GM18861 (cell line): ENCODE measurements at regions not wholly inside any gene's neighbourhood (a gene's known extent, or its start where the extent isn't known, plus 50 kb on each side); places are given as distances from the start of the nearest gene placed in this dataset.

Experiments
- ATAC-seq: cut with Tn5 transposase; IDR thresholded peaks from one replicate; pipeline ENCODE4 v1.9.1; 2021; ENCODE audit not compliant: unreplicated experiment

DNA sequence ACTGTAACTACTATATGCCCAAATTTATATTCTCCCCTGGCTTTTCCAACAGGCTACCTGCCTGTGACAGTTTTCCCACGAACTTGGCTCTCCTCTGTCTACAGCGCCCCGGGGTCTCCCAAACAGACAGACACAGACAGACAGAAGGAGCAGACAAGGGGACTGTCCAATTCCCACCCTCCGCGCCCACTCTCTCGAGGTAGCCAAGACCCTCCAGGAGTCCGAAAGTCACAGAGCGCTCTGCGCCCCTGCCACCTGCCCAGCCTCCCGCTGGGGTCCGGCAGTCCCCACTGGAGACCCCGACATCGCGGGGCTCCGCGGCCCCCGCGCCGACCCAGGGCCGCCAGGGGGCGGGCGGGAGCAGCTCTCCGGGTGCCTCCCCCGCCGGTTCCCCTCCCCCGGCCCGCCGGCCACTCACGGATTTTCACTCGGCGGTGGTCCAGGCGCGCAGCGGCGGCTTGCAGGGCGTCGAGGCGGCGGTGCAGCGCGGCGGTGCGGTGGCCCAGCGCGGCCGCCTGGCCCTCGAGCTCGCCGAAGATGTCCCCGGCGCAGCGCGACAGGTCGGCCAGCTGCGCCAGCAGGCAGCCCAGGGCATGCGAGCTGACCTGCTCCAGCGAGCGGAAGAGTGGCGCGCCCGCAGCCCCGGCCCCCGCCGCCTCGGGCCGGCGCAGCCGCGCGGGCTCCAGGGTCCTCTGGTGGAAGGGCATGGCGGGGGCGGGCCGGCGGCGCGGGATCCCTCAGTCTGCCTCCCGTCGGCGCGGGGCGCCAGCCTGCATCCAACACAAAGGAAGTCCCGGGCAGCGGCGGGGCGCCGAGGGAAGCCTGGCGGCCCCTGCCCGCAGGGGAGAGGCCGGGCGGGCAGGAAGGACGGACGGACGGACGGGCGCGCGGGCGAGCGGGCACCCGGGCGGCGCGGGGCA is 81.3 kb upstream of the CCDC28A start:
- ATAC-seq: peak; percentile 53

DNA sequence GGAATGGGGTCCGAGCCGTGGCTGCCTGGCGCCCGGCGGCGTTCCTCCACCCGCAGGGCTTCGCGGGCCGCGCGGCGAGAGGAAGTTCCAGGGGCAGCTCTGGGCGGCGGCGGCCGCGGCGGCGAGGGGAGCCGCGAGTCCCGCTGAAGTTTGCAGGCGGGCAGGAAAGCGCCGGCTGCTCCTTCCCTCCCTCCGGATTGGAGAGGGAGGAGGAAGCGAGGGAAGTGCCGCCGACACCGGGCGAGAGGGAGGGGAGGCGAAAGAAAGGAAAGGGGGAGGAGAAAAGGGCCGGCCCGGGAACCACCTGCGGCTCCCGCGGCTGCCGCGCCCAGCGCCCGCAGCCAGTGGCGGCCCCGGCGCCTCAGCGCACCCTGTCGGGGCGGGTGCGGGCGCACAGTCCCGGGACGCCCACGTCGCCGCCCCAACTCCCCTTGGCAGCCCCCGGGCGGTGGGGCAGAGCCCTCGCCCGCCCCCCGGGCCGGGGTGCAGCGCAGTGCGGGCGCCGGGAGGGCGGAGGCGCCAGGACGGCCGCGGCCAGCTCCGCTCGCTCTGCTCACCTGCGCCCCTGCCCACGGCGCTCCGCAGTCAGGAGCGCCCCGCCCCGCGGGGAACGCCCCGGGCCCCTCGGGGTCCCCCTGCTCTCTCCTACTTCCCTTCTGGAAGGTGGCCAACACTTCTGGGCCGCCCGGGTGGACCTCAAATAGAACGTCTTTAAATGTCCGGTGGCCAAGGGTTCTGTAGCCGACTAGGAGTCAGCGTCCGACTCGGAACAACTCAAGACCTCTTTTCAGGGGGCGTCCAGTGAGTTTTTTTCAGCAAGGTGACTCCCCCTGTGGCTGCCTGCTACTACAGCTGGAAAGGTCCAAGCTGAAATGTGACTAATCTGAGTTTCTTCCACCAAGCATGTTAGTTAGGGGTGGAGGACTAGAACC is 80.3 kb upstream of the CCDC28A start:
- peak; percentile 37 for ATAC-seq

DNA sequence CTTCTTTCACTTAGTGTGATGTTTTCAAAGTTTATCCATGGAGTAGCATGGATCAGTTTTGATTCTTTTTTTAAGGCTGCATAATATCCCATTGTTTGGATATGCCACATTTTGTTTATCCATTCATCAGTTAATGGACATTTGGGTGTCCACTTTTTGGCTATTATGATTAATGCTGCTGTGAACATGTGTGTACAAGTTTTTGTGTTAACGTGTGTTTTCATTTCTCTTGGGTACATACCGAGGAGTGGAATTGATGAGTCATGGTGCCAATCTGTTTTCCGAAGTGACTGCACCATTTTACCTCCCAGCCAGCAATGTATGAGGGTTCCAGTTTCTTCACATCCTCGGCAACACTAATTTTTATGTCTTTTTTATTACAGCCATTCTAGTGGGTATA is 78.4 kb upstream of the CCDC28A start:
- no peak for ATAC-seq

DNA sequence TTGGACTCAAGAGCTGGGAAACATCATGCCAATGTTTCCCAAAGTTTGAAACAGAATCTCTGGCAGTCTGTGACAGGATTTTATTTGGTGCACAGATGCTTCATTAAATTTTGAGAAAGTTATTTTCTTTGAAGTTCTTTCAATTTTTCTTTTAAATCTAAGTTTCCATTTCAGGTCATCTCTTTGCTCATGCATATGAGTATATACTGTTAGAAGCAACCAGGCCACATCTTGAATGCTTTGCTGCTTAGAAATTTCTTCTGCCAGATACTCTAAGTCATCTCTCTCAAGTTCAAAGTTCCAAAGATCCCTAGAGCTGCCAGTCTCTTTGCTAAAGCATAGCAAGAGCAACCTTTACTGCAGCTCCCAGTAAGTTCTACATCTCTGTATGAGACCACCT is 59.1 kb upstream of the CCDC28A start:
- no peak for ATAC-seq

DNA sequence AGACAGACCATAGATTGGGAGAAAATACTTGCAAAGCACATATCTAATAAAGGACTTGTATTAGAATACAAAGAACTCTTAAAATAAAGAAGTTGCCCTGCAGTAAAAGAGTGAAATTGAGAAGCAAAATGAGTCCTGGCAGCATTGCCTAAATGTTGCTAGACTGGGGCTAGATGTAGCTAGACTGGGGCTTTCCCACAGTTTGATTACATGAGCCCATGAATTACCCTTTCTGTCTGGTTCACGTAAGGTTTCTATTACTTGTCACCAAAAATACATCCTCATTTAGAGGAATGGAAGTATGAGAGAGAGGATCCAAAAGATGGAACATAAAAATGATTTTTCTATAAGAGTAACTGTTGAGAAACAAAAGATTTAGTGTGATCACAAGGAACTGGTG is 57.6 kb upstream of the CCDC28A start:
- ATAC-seq: no peak

DNA sequence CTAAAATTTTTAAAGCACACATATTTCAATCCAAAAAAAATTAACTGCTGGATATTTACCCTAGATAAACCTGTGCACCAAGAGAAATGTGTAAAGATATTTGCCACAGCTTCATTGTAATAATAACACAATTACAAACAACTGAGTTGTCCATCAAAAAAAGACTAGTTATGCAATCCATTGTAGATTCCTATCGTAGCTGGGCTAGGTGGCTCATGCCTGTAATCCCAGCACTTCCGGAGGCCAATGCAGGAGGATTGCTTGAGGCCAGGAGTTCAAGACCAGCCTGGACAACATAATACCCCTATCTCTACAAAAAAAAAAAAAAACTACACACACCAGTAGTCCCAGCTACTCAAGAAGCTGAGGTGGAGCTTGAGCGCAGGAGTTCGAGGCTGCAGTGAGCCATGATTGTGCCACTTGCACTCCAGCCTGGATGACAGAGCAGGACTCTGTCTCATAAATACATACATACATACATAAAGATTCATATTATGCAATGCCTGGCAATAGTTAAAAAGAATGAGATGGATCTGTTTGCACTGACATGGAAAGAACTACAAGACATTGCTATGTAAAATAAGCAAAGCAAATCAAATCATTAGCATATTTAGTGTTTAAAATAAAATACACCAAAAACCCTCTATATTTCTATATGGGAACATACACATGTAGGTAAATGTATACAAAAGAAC is 56.5 kb upstream of the CCDC28A start:
- ATAC-seq: no peak

DNA sequence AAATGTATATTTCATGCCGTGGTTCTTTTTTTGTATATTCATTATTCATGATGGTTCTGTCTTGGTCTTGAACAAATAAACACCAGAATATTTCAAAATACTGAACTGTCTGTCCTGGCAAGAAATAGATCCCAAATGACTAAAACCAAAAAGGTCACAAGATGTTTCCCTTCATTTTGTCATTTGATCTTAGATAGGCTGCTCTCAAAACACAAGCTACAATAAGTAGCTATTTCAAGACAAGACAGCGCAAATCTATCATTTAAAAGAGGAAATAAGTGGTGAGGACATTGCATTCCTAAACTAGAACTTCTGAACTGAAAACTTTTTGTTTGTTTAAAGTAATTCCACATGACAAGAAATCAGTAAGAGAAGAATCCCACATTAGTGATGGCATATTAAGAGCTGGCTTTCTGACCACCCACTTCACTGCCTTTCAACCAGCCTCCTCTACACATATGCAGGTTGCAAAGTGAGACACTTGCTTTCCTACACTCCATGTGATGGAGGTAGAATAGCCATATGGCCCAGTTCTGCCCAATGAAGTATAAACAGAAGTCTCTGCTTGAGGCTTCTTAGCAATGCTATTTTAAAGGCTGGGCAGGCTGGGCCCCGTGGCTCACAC is 54.4 kb upstream of the CCDC28A start:
- no peak for ATAC-seq

DNA sequence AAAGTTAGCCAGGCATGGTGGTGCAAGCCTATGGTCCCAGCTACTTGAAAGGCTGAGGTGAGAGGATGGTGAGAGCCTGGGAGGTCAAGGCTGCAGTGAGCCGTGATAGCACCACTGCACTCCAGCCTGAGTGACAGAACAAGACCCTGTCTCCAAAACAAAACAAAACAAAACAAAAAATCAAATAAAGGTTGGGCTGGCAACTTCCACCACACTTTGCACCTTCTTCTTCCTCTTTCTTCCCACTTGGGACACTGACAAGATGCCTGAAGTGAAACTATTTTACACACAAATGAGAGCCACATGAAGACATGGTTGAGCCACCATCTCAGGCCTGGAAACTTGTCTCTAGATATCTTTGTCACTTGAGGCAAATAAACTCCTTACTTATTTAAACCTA is 53.8 kb upstream of the CCDC28A start:
- no peak for ATAC-seq

DNA sequence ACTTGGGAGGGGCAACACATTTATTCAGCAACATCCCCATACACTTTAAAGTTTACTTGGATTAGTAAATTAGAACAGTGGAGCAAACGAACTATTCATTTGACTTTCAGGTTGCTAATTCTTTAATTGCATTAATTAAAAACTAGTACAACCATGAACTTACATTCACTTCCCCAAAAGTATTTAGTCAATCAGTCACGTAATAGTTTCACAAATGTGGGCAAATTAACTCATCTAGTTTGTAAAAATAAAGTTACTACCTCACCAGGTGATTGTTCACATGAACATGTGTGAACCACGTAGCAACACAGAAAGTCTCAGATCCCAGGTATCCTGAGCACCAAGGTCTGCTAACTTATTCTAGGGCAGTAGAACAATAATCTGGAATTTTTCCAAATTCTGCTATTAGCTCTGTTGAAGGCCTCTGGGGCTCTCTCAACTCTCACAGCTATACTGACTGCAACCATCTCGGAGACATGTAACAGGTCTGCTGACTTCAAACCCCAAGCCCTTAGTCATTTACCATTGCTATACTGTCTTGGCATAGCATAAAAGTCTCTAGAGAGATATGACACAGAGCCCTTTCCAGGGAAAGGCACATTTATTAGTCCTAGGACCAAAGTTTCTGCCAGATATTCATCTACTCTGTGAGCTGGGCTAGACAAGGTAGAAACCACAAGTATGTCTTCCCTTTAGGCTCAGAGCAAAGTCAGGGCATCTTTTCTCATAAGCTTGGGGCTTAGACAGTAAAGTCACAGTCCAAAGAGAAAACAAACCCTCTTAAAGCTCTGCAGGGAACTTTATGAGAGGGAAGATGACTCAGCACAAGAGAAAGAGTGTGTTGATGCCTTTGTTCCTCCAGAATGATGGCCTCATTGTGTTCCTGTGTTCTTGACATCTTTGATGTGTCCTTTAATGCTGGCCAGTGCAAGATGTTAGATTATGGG is 50.9 kb upstream of the CCDC28A start:
- peak; percentile 57 for ATAC-seq
